Neural cell (in vitro differentiated cells): ENCODE measurements at regions not wholly inside any gene's neighbourhood (a gene's known extent, or its start where the extent isn't known, plus 50 kb on each side); places are given as distances from the start of the nearest gene placed in this dataset.

ENCODE experiments used
- CTCF ChIP-seq: fragments of 450-650 bp; IDR thresholded peaks from 2 replicates; pipeline ENCODE4 v1.5.1; 2014; ENCODE audit warnings: antibody characterized with exemption, mild to moderate bottlenecking, moderate library complexity; ENCODE audit not compliant: poor library complexity, severe bottlenecking
- EZH2 ChIP-seq: fragments of 200-600, 300-800 bp; shearing (Covaris generic), sonication (generic); IDR thresholded peaks from 2 replicates; pipeline ENCODE4 v1.6.1; 2014; ENCODE audit warnings: antibody characterized with exemption, low read length, borderline replicate concordance, mild to moderate bottlenecking; ENCODE audit not compliant: insufficient read depth, poor library complexity, severe bottlenecking
- MXI1 ChIP-seq: fragments of 450-650 bp; conservative IDR thresholded peaks from 2 replicates; pipeline ENCODE4 v1.6.1; 2014; ENCODE audit warnings: antibody characterized with exemption, mild to moderate bottlenecking; ENCODE audit not compliant: poor library complexity, severe bottlenecking
- POLR2AphosphoS5 ChIP-seq: IDR thresholded peaks from 2 replicates; pipeline ENCODE4 v1.6.1; 2012
- RAD21 ChIP-seq: fragments of 450-650 bp; conservative IDR thresholded peaks from 2 replicates; pipeline ENCODE4 v1.6.1; 2014; ENCODE audit warnings: antibody characterized with exemption, mild to moderate bottlenecking, moderate library complexity

- TF ChIP-seq CTCF (no peak), POLR2AphosphoS5 (no peak), RAD21 (no peak), MXI1 (no peak), EZH2 (no peak)
Observed at GRCh38 chr20:40294747-40295146, 394.3 kb downstream of the MAFB start.
